DND-41 (cell line): ENCODE measurements at regions not wholly inside any gene's neighbourhood (a gene's known extent, or its start where the extent isn't known, plus 50 kb on each side); places are given as distances from the start of the nearest gene placed in this dataset.

Experiments
- CTCF ChIP-seq: IDR thresholded peaks from 2 replicates; pipeline ENCODE4 v1.5.1; 2012; ENCODE audit warnings: borderline replicate concordance, low read length, moderate library complexity, mild to moderate bottlenecking; ENCODE audit not compliant: poor library complexity, severe bottlenecking; ENCODE audit errors: extremely low read depth
- EZH2 ChIP-seq: IDR thresholded peaks from 3 replicates; pipeline ENCODE4 v1.6.1; 2012; ENCODE audit warnings: borderline replicate concordance, low read depth, mild to moderate bottlenecking, moderate library complexity, low read length, inconsistent platforms; ENCODE audit not compliant: severe bottlenecking

GRCh38 chr5:42950116-42950455 is 90.0 kb downstream of the ANXA2R start:
- TF ChIP-seq CTCF = no peak
- no peak for TF ChIP-seq EZH2
